ENCODE measurements at regions not wholly inside any gene's neighbourhood (a gene's known extent, or its start where the extent isn't known, plus 50 kb on each side); places are given as distances from the start of the nearest gene placed in this dataset.

GRCh38 chr1:172814428-172814827, 155.5 kb downstream of the FASLG start:
- no peak for DNase-seq
- Mint-ChIP-seq H3K4me3 (no peak overlapping the region), H3K27me3 (ENCODE audit: low read depth, poor library complexity) (no peaks in the 10 kb centered on the region), H3K27ac (no peak overlapping the region), H3K4me1 (peaks cover 17% of the 10 kb centered on the region), H3K36me3 (ENCODE audit: low read depth) (no peaks in the 10 kb centered on the region), H3K9me3 (peaks cover 22% of the 10 kb centered on the region)
- no peak for TF ChIP-seq CTCF (IDR thresholded peaks at IDR 0.05)

GRCh38 chr1:172815740-172816139, 156.8 kb downstream of the FASLG start:
- Mint-ChIP-seq H3K27me3 (ENCODE audit: low read depth, poor library complexity) (no peaks in the 10 kb centered on the region), H3K4me3 (no peak overlapping the region)

GRCh38 chr1:172818841-172819527, 160.1 kb downstream of the FASLG start:
- DNase-seq = no peak
- TF ChIP-seq CTCF (IDR thresholded peaks at IDR 0.05) = no peak
- Mint-ChIP-seq H3K4me3 (no peak overlapping the region), H3K36me3 (ENCODE audit: low read depth) (no peaks in the 10 kb centered on the region), H3K27ac (no peak overlapping the region), H3K9me3 (peaks cover 12% of the 10 kb centered on the region), H3K27me3 (ENCODE audit: low read depth, poor library complexity) (no peaks in the 10 kb centered on the region), H3K4me1 (peaks cover 39% of the 10 kb centered on the region)

More at GRCh38 chr1:172815740-172816139, 156.8 kb downstream of the FASLG start:
- peaks cover 20% of the 10 kb centered on the region for H3K4me1 Mint-ChIP-seq
- no peak overlapping the region for H3K27ac Mint-ChIP-seq
- H3K9me3 Mint-ChIP-seq = peaks cover 22% of the 10 kb centered on the region
- no peaks in the 10 kb centered on the region for H3K36me3 Mint-ChIP-seq (ENCODE audit: low read depth)
- TF ChIP-seq CTCF (IDR thresholded peaks at IDR 0.05) = no peak
- no peak for DNase-seq

GRCh38 chr1:172820475-172821158, 161.7 kb downstream of the FASLG start:
- DNase-seq = no peak
- Mint-ChIP-seq H3K4me3 (no peak overlapping the region), H3K36me3 (ENCODE audit: low read depth) (no peaks in the 10 kb centered on the region), H3K27me3 (ENCODE audit: low read depth, poor library complexity) (no peaks in the 10 kb centered on the region), H3K27ac (peak overlapping the region; percentile 71), H3K9me3 (peaks cover 3% of the 10 kb centered on the region), H3K4me1 (peaks cover 39% of the 10 kb centered on the region)
- TF ChIP-seq CTCF (IDR thresholded peaks at IDR 0.05) = no peak

- Mint-ChIP-seq H3K36me3 (ENCODE audit: low read depth) (no peaks in the 10 kb centered on the region), H3K4me3 (no peak overlapping the region)
Observed at GRCh38 chr1:172821609-172822274, 162.8 kb downstream of the FASLG start.

More at GRCh38 chr1:172821609-172822274, 162.8 kb downstream of the FASLG start:
- no peak for TF ChIP-seq CTCF (IDR thresholded peaks at IDR 0.05)
- peaks cover 39% of the 10 kb centered on the region for H3K4me1 Mint-ChIP-seq
- no peak for DNase-seq
- H3K9me3 Mint-ChIP-seq = no peaks in the 10 kb centered on the region
- H3K27me3 Mint-ChIP-seq (ENCODE audit: low read depth, poor library complexity) = no peaks in the 10 kb centered on the region
- H3K27ac Mint-ChIP-seq = peak overlapping the region; percentile 44

All from nephron progenitor cell (in vitro differentiated cells).